ENCODE measurements at regions not wholly inside any gene's neighbourhood (a gene's known extent, or its start where the extent isn't known, plus 50 kb on each side); places are given as distances from the start of the nearest gene placed in this dataset.
A peak's percentile ranks its signal among the peaks of the same experiment; 100 is the strongest.

DNA sequence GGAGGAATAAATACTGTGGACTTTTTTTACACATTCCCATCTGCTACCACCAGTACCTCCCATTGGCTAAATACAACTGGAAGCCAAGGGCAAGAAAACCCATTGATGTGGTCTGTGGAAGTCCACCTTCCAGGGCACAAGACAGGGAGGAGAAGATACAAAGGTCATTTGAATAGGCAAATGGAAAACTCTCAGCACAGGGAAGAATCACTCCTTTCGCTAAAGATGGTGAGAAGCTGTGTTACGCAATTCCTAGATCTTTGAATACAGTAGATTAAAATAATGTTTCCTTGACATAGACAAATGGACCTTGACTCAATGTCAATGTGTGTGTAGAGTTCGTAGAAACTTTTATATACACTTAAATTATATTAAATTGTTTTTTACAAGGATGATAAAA is 70.9 kb upstream of the ERBB4 start:
- TF ChIP-seq, protein P1, sequence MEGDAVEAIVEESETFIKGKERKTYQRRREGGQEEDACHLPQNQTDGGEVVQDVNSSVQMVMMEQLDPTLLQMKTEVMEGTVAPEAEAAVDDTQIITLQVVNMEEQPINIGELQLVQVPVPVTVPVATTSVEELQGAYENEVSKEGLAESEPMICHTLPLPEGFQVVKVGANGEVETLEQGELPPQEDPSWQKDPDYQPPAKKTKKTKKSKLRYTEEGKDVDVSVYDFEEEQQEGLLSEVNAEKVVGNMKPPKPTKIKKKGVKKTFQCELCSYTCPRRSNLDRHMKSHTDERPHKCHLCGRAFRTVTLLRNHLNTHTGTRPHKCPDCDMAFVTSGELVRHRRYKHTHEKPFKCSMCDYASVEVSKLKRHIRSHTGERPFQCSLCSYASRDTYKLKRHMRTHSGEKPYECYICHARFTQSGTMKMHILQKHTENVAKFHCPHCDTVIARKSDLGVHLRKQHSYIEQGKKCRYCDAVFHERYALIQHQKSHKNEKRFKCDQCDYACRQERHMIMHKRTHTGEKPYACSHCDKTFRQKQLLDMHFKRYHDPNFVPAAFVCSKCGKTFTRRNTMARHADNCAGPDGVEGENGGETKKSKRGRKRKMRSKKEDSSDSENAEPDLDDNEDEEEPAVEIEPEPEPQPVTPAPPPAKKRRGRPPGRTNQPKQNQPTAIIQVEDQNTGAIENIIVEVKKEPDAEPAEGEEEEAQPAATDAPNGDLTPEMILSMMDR (conservative IDR thresholded peaks at IDR 0.05; ENCODE audit: control insufficient read depth, insufficient read depth, low read depth, low read length), result no peak
- H3K4me3 ChIP-seq (ENCODE audit: control insufficient read depth, low read depth, low read length), result no peak overlapping the region
- DNase-seq (ENCODE audit: low read depth), result no peak

GRCh38 chr2:212607080-212607479 is 68.5 kb upstream of the ERBB4 start:
- no peak for DNase-seq (ENCODE audit: low read depth)
- TF ChIP-seq, protein P1 (conservative IDR thresholded peaks at IDR 0.05; ENCODE audit: control insufficient read depth, insufficient read depth, low read depth, low read length), result no peak
- no peak overlapping the region for H3K4me3 ChIP-seq (ENCODE audit: control insufficient read depth, low read depth, low read length)

DNA sequence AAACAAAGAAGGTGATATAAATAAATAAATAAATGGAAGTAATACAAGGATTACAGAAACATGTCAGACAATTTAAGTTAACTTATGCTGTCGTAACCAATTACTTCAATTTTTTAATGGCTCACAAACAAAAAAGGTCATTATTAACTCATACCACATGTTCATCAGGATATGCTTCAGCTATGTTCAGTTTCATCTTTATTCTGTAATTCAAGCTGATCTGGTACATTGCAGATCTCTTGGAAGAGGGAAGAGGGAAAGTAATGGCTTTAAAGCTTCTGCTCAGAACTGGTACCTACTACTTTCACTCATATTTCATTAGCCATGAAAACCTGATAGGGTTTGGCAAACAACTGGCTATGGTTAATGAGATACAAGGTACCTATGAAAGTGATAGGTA is 67.6 kb upstream of the ERBB4 start:
- no peak overlapping the region for H3K4me3 ChIP-seq (ENCODE audit: control insufficient read depth, low read depth, low read length)
- DNase-seq (ENCODE audit: low read depth), result no peak
- TF ChIP-seq, protein P1 (conservative IDR thresholded peaks at IDR 0.05; ENCODE audit: control insufficient read depth, insufficient read depth, low read depth, low read length), result no peak

DNA sequence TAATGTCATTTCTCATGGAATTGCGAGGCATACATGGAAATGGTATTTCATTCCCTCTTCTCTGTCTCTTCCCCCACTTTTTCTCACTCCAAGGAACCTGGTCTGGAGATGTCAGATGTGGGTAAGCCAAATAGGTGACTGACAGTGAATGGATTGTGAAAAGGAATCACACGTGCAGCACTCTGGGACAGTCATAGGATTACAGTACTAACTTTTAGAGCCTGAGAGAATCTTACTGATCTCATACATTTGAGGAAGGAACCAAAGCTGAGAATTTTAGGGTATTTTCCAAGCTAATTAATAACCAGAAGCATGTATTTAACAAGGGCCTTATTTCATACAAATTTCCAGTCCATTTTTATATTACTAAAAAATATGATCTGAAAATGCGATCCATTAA is 58.1 kb upstream of the ERBB4 start:
- no peak for DNase-seq (ENCODE audit: low read depth)
- TF ChIP-seq, protein P1 (conservative IDR thresholded peaks at IDR 0.05; ENCODE audit: control insufficient read depth, insufficient read depth, low read depth, low read length), result no peak
- no peak overlapping the region for H3K4me3 ChIP-seq (ENCODE audit: control insufficient read depth, low read depth, low read length)

GRCh38 chr2:212596276-212596675 is 57.7 kb upstream of the ERBB4 start:
- H3K4me3 ChIP-seq (ENCODE audit: control insufficient read depth, low read depth, low read length), result no peak overlapping the region
- no peak for DNase-seq (ENCODE audit: low read depth)
- TF ChIP-seq, protein P1 (conservative IDR thresholded peaks at IDR 0.05; ENCODE audit: control insufficient read depth, insufficient read depth, low read depth, low read length), result no peak

DNA sequence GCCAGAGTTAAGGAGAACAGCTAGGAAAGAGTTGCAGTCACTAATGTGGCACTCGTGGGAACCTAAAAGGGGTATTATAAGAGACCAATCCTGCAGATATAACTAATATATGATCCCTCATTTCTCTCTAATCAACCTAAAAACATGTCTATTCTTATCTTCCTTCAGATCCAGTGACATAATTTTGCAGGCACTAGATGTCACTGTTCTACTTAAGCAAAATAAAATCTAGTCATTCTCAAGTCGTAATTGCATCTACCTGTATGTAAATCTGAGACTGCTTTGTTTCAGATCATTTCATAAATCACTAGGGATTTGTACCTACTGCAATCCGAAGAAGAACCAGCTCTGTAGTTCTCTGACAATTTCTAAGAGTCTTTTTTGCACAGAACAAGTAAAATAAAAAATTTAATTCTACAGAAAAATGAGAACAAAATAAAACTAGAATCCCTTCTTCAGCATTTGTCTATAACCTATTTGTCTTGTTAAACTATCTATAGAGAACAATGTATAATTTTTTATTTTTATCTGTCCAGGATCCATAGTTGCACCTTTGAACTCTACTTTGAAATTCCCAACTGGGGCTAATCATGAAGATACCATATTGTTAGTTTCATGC is 56.5 kb upstream of the ERBB4 start:
- H3K4me3 ChIP-seq (ENCODE audit: control insufficient read depth, low read depth, low read length), result no peak overlapping the region
- DNase-seq (ENCODE audit: low read depth), result peak; percentile 43
- TF ChIP-seq, protein P1 (conservative IDR thresholded peaks at IDR 0.05; ENCODE audit: control insufficient read depth, insufficient read depth, low read depth, low read length), result peak; percentile 43

DNA sequence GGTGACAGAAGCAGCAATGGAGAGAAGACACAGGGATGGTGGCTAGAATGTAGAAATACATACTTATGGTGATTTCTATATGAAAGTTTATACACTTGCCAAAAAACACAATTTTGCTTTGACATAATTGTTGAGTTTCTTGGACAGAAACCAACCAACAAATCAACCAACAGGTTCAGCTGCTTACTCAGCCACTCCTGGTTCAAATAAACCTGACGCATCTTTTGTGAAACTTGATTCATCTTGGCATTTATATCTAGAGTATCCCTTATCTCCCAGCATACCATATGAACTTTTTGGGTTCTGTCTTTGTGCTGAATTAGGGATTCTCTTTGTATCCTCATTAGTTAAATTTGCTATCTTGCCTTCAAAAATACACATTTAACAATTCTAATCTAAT is 54.1 kb upstream of the ERBB4 start:
- no peak overlapping the region for H3K4me3 ChIP-seq (ENCODE audit: control insufficient read depth, low read depth, low read length)
- TF ChIP-seq, protein P1 (conservative IDR thresholded peaks at IDR 0.05; ENCODE audit: control insufficient read depth, insufficient read depth, low read depth, low read length), result no peak
- peak; percentile 4 for DNase-seq (ENCODE audit: low read depth)

Measured in fibroblast of mammary gland (primary cell).